Choroid plexus epithelial cell (primary cell): ENCODE measurements at regions not wholly inside any gene's neighbourhood (a gene's known extent, or its start where the extent isn't known, plus 50 kb on each side); places are given as distances from the start of the nearest gene placed in this dataset.
A peak's percentile ranks its signal among the peaks of the same experiment; 100 is the strongest.

Experiments used
- DNase-seq: peaks from one replicate; pipeline ENCODE4 v3.0.0-alpha.2; 2010; ENCODE audit warnings: low read depth
- H3K4me3 ChIP-seq: 2 replicates; pipeline ENCODE4 v1.5.1; 2011; ENCODE audit warnings: low read depth, mild to moderate bottlenecking, control low read depth, low read length, moderate library complexity
- CTCF ChIP-seq: conservative IDR thresholded peaks from 2 replicates; pipeline ENCODE4 v1.5.1; 2011; ENCODE audit warnings: low read depth, mild to moderate bottlenecking, control low read depth, inconsistent platforms, low read length, moderate library complexity

GRCh38 chr6:151170622-151171246, 69.0 kb upstream of the AKAP12 start:
- no peak overlapping the region for H3K4me3 ChIP-seq
- no peak for TF ChIP-seq CTCF
- DNase-seq = no peak

GRCh38 chr6:151172751-151173150, 67.0 kb upstream of the AKAP12 start:
- DNase-seq = no peak
- no peak overlapping the region for H3K4me3 ChIP-seq
- TF ChIP-seq CTCF = no peak

- no peak for TF ChIP-seq CTCF
- no peak for DNase-seq
- H3K4me3 ChIP-seq = no peak overlapping the region
Measured at GRCh38 chr6:151175662-151176445, 63.9 kb upstream of the AKAP12 start.

GRCh38 chr6:151176911-151177770, 62.6 kb upstream of the AKAP12 start:
- no peak for TF ChIP-seq CTCF
- no peak overlapping the region for H3K4me3 ChIP-seq
- no peak for DNase-seq

- no peak for DNase-seq
- H3K4me3 ChIP-seq = no peak overlapping the region
- no peak for TF ChIP-seq CTCF
Measured at GRCh38 chr6:151178373-151178772, 61.4 kb upstream of the AKAP12 start.

- DNase-seq = peak; percentile 47
- TF ChIP-seq CTCF = no peak
- H3K4me3 ChIP-seq = no peak overlapping the region
Measured at GRCh38 chr6:151179321-151179720, 60.4 kb upstream of the AKAP12 start.
